Lung (tissue), 11 donors: ENCODE measurements at regions not wholly inside any gene's neighbourhood (a gene's known extent, or its start where the extent isn't known, plus 50 kb on each side); places are given as distances from the start of the nearest gene placed in this dataset.

Source experiments
- ATAC-seq: fragments of 200-7000 bp; cut with Tn5 transposase; one replicate; pipeline ENCODE4 v1.9.1; 2020; ENCODE audit warnings: moderate number of reproducible peaks; ENCODE audit not compliant: insufficient read depth, low FRiP score
- DNase-seq, 3 donors: peaks; one replicate each; pipeline ENCODE4 v3.0.0-alpha.2; 2013 to 2017
- H3K27ac ChIP-seq, 2 donors: one replicate each; pipeline ENCODE4 v1.5.1; 2013; ENCODE audit warnings: mild to moderate bottlenecking in 2 of 2, moderate library complexity in 2 of 2, control low read depth in 1 of 2, inconsistent platforms in 1 of 2, low read depth in 1 of 2, low read length in 1 of 2
- H3K27me3 ChIP-seq, 3 donors: one replicate each; pipeline ENCODE4 v1.5.1; 2013; ENCODE audit warnings: low read length in 2 of 3; ENCODE audit not compliant: control insufficient read depth in 3 of 3, insufficient read depth in 3 of 3
- H3K36me3 ChIP-seq, 4 donors: one replicate each; pipeline ENCODE4 v1.5.1; 2013; ENCODE audit warnings: low read length in 4 of 4, mild to moderate bottlenecking in 1 of 4, moderate library complexity in 1 of 4; ENCODE audit not compliant: control insufficient read depth in 4 of 4, insufficient read depth in 4 of 4
- H3K4me1 ChIP-seq, 5 donors: one replicate each; pipeline ENCODE4 v1.5.1; 2013; ENCODE audit warnings: low read length in 5 of 5, mild to moderate bottlenecking in 2 of 5, moderate library complexity in 1 of 5; ENCODE audit not compliant: control insufficient read depth in 5 of 5, insufficient read depth in 5 of 5
- H3K4me3 ChIP-seq: one replicate; pipeline ENCODE4 v1.5.1; 2013; ENCODE audit warnings: mild to moderate bottlenecking, control low read depth, moderate library complexity
- H3K9ac ChIP-seq, 2 donors: one replicate each; pipeline ENCODE4 v1.5.1; 2013; ENCODE audit warnings: low read length in 2 of 2, control low read depth in 1 of 2; ENCODE audit not compliant: insufficient read depth in 1 of 2
- H3K9me3 ChIP-seq, 4 donors: one replicate each; pipeline ENCODE4 v1.5.1; 2013; ENCODE audit warnings: low read length in 3 of 4, mild to moderate bottlenecking in 1 of 4, moderate library complexity in 1 of 4; ENCODE audit not compliant: control insufficient read depth in 4 of 4, insufficient read depth in 3 of 4
- WGBS, 2 donors: extraction: QIAGEN DNeasy Blood & Tissue Kit; methylation state at CpG; one replicate each; pipeline ENCODE4 v1.1.7; 2013; 5-methylcytosine and 5-hydroxymethylcytosine counted together
- TF ChIP-seq, protein P1 (sequence below): IDR thresholded peaks from 2 replicates; pipeline ENCODE4 v1.5.1; 2012; ENCODE audit warnings: mild to moderate bottlenecking; ENCODE audit errors: control extremely low read depth, extremely low read depth
- donor health status: control.
- donor health status: control.
- donor health status: Bipolar disorder and iron deficiency.
- donor health status: healthy.
- donor health status: DM: yes; HTN: yes; CAD: no.

DNA sequence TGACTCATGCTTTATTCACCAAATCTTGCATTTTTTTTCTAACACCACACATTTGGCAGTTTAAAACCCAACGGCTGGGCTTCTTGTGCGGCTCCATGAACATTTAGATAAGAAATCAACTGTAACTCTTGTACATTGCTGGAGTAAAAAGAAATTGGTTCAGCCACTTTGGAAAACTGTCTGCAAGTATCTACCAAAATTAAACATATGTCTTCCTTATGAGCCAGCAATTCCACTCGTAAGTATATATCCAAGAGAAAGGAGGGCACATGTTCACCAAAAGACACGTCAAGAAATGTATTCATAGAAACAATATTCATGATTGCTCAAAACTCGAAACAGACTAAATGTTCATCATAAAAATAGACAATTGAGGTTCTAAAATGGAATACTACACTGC, 291.9 kb upstream of the POU1F1 start:
- WGBS, 2 donors, result 81 to 91% methylated on average over 5 of the region's 5 CpGs
- Histone ChIP-seq H3K4me3 (no peak overlapping the region), H3K4me1 (no peaks in the 10 kb centered on the region), H3K9me3 (no peaks in the 10 kb centered on the region), H3K36me3 (no peaks in the 10 kb centered on the region), H3K27ac (no peak overlapping the region), H3K27me3 (no peaks in the 10 kb centered on the region), H3K9ac (no peak overlapping the region)
- DNase-seq (no peak), ATAC-seq (no peak)
- TF ChIP-seq, protein P1, sequence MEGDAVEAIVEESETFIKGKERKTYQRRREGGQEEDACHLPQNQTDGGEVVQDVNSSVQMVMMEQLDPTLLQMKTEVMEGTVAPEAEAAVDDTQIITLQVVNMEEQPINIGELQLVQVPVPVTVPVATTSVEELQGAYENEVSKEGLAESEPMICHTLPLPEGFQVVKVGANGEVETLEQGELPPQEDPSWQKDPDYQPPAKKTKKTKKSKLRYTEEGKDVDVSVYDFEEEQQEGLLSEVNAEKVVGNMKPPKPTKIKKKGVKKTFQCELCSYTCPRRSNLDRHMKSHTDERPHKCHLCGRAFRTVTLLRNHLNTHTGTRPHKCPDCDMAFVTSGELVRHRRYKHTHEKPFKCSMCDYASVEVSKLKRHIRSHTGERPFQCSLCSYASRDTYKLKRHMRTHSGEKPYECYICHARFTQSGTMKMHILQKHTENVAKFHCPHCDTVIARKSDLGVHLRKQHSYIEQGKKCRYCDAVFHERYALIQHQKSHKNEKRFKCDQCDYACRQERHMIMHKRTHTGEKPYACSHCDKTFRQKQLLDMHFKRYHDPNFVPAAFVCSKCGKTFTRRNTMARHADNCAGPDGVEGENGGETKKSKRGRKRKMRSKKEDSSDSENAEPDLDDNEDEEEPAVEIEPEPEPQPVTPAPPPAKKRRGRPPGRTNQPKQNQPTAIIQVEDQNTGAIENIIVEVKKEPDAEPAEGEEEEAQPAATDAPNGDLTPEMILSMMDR, result no peak

DNA sequence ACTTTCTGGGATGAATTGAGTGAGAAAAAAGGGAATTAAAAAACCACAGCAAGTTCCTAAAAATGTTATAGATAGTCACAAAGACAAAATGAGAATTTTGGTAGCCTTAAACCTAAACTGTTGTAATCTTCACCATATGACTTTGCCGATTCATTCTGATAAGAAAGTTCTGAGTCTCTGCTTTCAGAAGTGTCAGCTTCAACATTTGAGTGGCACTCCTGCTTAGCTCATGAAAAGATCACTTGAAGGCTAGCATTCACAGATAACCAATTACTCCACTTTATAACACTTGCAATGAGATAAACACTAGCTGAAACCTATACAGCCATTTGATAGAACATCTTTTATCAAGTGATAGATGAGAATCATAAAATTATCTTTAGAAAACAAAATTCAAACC, 288.1 kb upstream of the POU1F1 start:
- Histone ChIP-seq H3K9ac (no peak overlapping the region), H3K9me3 (no peaks in the 10 kb centered on the region), H3K27ac (no peak overlapping the region), H3K27me3 (no peaks in the 10 kb centered on the region), H3K36me3 (no peaks in the 10 kb centered on the region), H3K4me3 (no peak overlapping the region), H3K4me1 (no peaks in the 10 kb centered on the region)
- 52 to 79% methylated on average over 1 of the region's 1 CpG for WGBS, 2 donors
- no peak for DNase-seq
- ATAC-seq, result no peak
- TF ChIP-seq, protein P1, result no peak

- TF ChIP-seq, protein P1, result no peak
- Histone ChIP-seq H3K27ac (no peak overlapping the region), H3K36me3 (no peaks in the 10 kb centered on the region), H3K27me3 (no peaks in the 10 kb centered on the region), H3K9ac (no peak overlapping the region), H3K4me3 (no peak overlapping the region), H3K9me3 (no peaks in the 10 kb centered on the region), H3K4me1 (no peaks in the 10 kb centered on the region)
- ATAC-seq, result no peak
- 57 to 79% methylated on average over 4 of the region's 4 CpGs for WGBS, 2 donors
- DNase-seq, result no peak
Measured at GRCh38 chr3:87563712-87564111, 287.3 kb upstream of the POU1F1 start.

DNA sequence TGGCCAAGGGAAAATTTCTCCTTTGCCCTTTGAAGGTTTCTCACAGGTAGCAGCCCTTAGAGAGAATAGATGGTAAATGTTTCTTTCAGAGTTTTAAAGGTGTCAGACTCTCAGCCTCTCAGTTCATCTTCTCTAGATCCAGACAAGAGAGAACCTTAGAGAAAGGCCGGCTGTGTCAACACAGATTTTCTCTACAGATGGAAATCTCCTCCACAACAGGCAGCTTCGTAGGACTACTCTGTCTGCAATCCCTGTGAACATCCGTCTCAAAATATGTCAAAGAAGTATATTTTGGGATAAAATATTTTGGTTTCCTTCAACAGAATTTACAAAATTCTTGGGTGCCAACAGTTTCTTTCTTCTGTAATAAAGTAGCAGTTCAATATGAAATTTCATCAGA, 282.1 kb upstream of the POU1F1 start:
- H3K4me1 ChIP-seq, result no peaks in the 10 kb centered on the region
- ATAC-seq (no peak), DNase-seq (no peak)
- H3K27ac ChIP-seq, result no peak overlapping the region
- H3K27me3 ChIP-seq, result no peaks in the 10 kb centered on the region
- no peak overlapping the region for H3K4me3 ChIP-seq
- 80 to 90% methylated on average over 3 of the region's 3 CpGs for WGBS, 2 donors
- TF ChIP-seq, protein P1, result no peak
- no peaks in the 10 kb centered on the region for H3K9me3 ChIP-seq
- H3K9ac ChIP-seq, result no peak overlapping the region
- no peaks in the 10 kb centered on the region for H3K36me3 ChIP-seq
